ENCODE measurements at regions not wholly inside any gene's neighbourhood (a gene's known extent, or its start where the extent isn't known, plus 50 kb on each side); places are given as distances from the start of the nearest gene placed in this dataset.

DNA sequence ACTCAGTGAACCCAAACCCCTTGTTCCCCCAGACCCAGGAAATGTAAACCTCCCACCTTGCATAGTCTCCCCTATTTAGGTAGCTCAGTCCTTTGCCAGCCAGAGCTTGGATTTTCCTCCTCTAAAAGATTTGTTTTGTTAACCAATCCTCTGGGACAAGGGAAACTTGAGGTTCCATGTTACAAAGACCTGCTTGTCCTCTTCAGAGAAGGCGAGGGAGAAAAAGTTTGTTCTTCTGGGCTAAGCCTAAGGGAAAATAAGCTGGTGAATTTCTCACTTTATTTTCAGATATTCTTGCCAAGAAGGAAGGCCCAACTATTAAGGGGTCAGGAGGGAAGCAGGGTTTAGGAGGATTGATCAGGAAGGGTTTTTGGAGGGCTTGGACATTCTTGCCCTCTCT is 136.1 kb upstream of the PROK2 start:
- TF ChIP-seq POLR2A (IDR thresholded peaks at IDR 0.05), result no peak
- TF ChIP-seq, protein P1, sequence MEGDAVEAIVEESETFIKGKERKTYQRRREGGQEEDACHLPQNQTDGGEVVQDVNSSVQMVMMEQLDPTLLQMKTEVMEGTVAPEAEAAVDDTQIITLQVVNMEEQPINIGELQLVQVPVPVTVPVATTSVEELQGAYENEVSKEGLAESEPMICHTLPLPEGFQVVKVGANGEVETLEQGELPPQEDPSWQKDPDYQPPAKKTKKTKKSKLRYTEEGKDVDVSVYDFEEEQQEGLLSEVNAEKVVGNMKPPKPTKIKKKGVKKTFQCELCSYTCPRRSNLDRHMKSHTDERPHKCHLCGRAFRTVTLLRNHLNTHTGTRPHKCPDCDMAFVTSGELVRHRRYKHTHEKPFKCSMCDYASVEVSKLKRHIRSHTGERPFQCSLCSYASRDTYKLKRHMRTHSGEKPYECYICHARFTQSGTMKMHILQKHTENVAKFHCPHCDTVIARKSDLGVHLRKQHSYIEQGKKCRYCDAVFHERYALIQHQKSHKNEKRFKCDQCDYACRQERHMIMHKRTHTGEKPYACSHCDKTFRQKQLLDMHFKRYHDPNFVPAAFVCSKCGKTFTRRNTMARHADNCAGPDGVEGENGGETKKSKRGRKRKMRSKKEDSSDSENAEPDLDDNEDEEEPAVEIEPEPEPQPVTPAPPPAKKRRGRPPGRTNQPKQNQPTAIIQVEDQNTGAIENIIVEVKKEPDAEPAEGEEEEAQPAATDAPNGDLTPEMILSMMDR (IDR thresholded peaks at IDR 0.05), result no peak
- H3K27ac ChIP-seq, result no peak overlapping the region
- ATAC-seq (no peak), DNase-seq (no peak)
- no peaks in the 10 kb centered on the region for H3K27me3 ChIP-seq
- 100% methylated on average over 1 of the region's 1 CpG for WGBS (ENCODE audit: insufficient coverage, low coverage, low lambda C conversion rate, missing lambda C conversion rate)
- intact Hi-C loops (cut with DNase I), result no loop called here
- no peaks in the 10 kb centered on the region for H3K4me1 ChIP-seq
- H3K36me3 ChIP-seq, result no peaks in the 10 kb centered on the region
- H3K4me3 ChIP-seq, result no peak overlapping the region
- no peaks in the 10 kb centered on the region for H3K9me3 ChIP-seq

DNA sequence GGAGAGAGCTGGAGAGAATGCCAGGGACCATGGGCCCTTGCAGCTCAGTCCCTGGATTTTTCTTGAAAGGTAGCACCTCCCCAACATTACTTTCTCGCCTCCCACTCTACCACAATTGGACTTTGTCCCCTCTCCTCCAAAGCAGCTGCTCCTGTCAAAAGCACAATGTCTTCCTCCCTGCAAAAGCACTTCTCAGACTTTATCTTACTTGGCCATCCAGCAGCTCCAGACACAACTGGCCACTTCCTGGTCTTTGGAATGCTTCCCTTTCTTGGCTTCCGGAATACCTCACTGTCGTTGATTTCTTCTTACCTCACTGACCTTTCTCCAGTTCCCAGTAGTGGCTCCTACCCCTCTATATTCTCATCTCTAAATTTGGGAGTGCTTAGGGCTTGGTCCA is 134.6 kb upstream of the PROK2 start:
- TF ChIP-seq, protein P1 (IDR thresholded peaks at IDR 0.05), result no peak
- no peak for TF ChIP-seq POLR2A (IDR thresholded peaks at IDR 0.05)
- Histone ChIP-seq H3K27me3 (no peaks in the 10 kb centered on the region), H3K4me3 (no peak overlapping the region), H3K4me1 (no peaks in the 10 kb centered on the region), H3K36me3 (no peaks in the 10 kb centered on the region), H3K27ac (no peak overlapping the region), H3K9me3 (no peaks in the 10 kb centered on the region)
- DNase-seq (no peak), ATAC-seq (no peak)
- intact Hi-C loops (cut with DNase I), result no loop called here
- WGBS (ENCODE audit: insufficient coverage, low coverage, low lambda C conversion rate, missing lambda C conversion rate), result 47% methylated on average over 3 of the region's 3 CpGs

DNA sequence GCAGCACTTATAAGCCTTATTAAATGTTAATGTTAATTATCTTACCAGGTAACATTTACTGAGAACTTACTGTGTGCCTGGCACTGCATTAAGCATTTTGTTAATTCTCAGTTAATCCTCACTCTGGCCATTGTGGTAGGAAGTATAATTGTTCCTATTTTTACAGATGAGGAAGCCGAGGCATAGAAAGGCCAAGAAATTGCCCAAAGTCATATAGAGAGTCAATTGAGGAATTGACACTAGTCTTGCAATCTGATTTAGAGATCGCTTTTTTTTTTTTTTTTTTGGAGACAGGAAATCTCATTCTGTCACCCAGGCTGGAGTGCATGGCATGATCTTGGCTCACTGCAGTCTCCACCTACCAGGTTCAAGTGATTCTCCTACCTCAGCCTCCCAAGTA is 132.6 kb upstream of the PROK2 start:
- Histone ChIP-seq H3K9me3 (no peaks in the 10 kb centered on the region), H3K4me1 (no peaks in the 10 kb centered on the region), H3K27ac (no peak overlapping the region), H3K4me3 (no peak overlapping the region), H3K27me3 (no peaks in the 10 kb centered on the region), H3K36me3 (no peaks in the 10 kb centered on the region)
- WGBS (ENCODE audit: insufficient coverage, low coverage, low lambda C conversion rate, missing lambda C conversion rate), result 47% methylated on average over 2 of the region's 2 CpGs
- intact Hi-C loops (cut with DNase I), result no loop called here
- TF ChIP-seq, protein P1 (IDR thresholded peaks at IDR 0.05), result no peak
- no peak for TF ChIP-seq POLR2A (IDR thresholded peaks at IDR 0.05)
- peak in 2 of 4 donors; percentile 34 to 35 for ATAC-seq
- DNase-seq, result no peak

DNA sequence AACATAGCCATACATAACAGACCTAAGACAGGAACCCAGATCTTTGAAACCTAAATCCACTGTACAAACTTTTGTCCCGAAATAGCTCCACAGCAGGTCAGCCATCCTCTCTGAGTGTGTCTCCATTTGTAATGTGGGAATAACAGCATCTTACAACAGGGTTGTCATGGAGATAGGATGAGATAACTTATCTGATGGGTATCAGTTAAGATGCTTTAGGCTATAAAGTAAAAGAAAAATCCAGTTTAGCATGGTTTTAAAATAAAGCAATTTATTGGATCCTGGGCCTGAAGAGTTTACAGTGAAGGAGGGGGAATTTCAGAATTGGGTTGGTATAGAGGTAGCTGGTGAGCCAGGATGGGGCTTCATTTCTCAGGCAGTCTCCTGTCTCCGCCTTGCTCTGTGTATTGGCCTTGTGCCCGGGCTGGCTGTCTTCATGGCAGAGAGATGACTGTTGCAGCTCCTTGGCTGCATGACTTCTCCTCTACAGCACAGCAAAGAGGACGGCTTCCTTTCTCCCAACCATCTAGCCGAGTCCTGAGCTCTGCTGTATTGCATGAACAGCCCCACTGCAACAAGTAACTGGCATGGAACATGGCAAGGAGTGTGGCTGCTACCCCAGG is 131.9 kb upstream of the PROK2 start:
- H3K4me1 ChIP-seq, result no peaks in the 10 kb centered on the region
- no peak overlapping the region for H3K27ac ChIP-seq
- H3K9me3 ChIP-seq, result no peaks in the 10 kb centered on the region
- no peaks in the 10 kb centered on the region for H3K27me3 ChIP-seq
- TF ChIP-seq, protein P1 (IDR thresholded peaks at IDR 0.05), result no peak
- TF ChIP-seq POLR2A (IDR thresholded peaks at IDR 0.05), result no peak
- no peak overlapping the region for H3K4me3 ChIP-seq
- DNase-seq (peak in 1 of 3 donors; percentile 38), ATAC-seq (peak; percentile 19 to 42 (median 39))
- intact Hi-C loops (cut with DNase I), result no loop called here
- 100% methylated on average over 1 of the region's 5 CpGs for WGBS (ENCODE audit: insufficient coverage, low coverage, low lambda C conversion rate, missing lambda C conversion rate)
- H3K36me3 ChIP-seq, result no peaks in the 10 kb centered on the region

Measured in right lobe of liver (tissue), 6 donors.